ENCODE measurements at regions not wholly inside any gene's neighbourhood (a gene's known extent, or its start where the extent isn't known, plus 50 kb on each side); places are given as distances from the start of the nearest gene placed in this dataset.

- Histone ChIP-seq H3K27ac (ENCODE audit: low read length) (no peak overlapping the region), H3K9ac (ENCODE audit: low read length) (no peak overlapping the region), H3K4me2 (ENCODE audit: low read length) (no peak overlapping the region), H3K9me3 (ENCODE audit: low read length) (no peaks in the 10 kb centered on the region), H3K9me2 (ENCODE audit: insufficient read depth, low read length) (no peaks in the 10 kb centered on the region), H3K27me3 (ENCODE audit: insufficient read depth, low read depth, low read length) (no peaks in the 10 kb centered on the region), H2AFZ (ENCODE audit: low read depth, low read length) (no peak overlapping the region), H3K4me3 (ENCODE audit: low read length) (no peak overlapping the region), H3K36me3 (ENCODE audit: insufficient read depth, low read length) (no peaks in the 10 kb centered on the region), H4K20me1 (ENCODE audit: insufficient read depth) (no peaks in the 10 kb centered on the region), H3K79me2 (replicated peaks; ENCODE audit: insufficient read depth, low read length) (no peaks in the 10 kb centered on the region), H3F3A (ENCODE audit: insufficient read depth, low read length, poor library complexity, severe bottlenecking) (no peaks in the 10 kb centered on the region)
- TF ChIP-seq EZH2 (IDR thresholded peaks at IDR 0.05; ENCODE audit: borderline replicate concordance, insufficient read depth, low read length, poor library complexity, severe bottlenecking): no peak
- TF ChIP-seq CTCF (IDR thresholded peaks at IDR 0.05; ENCODE audit: poor library complexity, severe bottlenecking): no peak
- no peak for TF ChIP-seq EP300 (conservative IDR thresholded peaks at IDR 0.05; ENCODE audit: poor library complexity, severe bottlenecking)
- TF ChIP-seq MXI1 (conservative IDR thresholded peaks at IDR 0.05; ENCODE audit: poor library complexity, severe bottlenecking): no peak
- TF ChIP-seq SMC3 (conservative IDR thresholded peaks at IDR 0.05; ENCODE audit: poor library complexity): no peak
- no peak for TF ChIP-seq REST (IDR thresholded peaks at IDR 0.05; ENCODE audit: borderline replicate concordance)
- TF ChIP-seq POLR2AphosphoS5 (IDR thresholded peaks at IDR 0.05): no peak
- TF ChIP-seq TAF1 (IDR thresholded peaks at IDR 0.05; ENCODE audit: low read depth): no peak
Measured at GRCh38 chr7:155882596-155882995, 70.3 kb upstream of the SHH start.

GRCh38 chr7:155881471-155882350 lies 69.4 kb upstream of the SHH start:
- H3F3A ChIP-seq (ENCODE audit: insufficient read depth, low read length, poor library complexity, severe bottlenecking): no peaks in the 10 kb centered on the region
- H3K27me3 ChIP-seq (ENCODE audit: insufficient read depth, low read depth, low read length): no peaks in the 10 kb centered on the region
- no peaks in the 10 kb centered on the region for H3K36me3 ChIP-seq (ENCODE audit: insufficient read depth, low read length)
- no peaks in the 10 kb centered on the region for H3K9me3 ChIP-seq (ENCODE audit: low read length)
- H2AFZ ChIP-seq (ENCODE audit: low read depth, low read length): no peak overlapping the region
- H3K9ac ChIP-seq (ENCODE audit: low read length): no peak overlapping the region
- no peak overlapping the region for H3K4me3 ChIP-seq (ENCODE audit: low read length)
- H4K20me1 ChIP-seq (ENCODE audit: insufficient read depth): no peaks in the 10 kb centered on the region
- H3K4me2 ChIP-seq (ENCODE audit: low read length): no peak overlapping the region
- H3K79me2 ChIP-seq (replicated peaks; ENCODE audit: insufficient read depth, low read length): no peaks in the 10 kb centered on the region
- no peak overlapping the region for H3K27ac ChIP-seq (ENCODE audit: low read length)
- TF ChIP-seq CTCF (IDR thresholded peaks at IDR 0.05; ENCODE audit: poor library complexity, severe bottlenecking) (no peak), EZH2 (IDR thresholded peaks at IDR 0.05; ENCODE audit: borderline replicate concordance, insufficient read depth, low read length, poor library complexity, severe bottlenecking) (no peak), EP300 (conservative IDR thresholded peaks at IDR 0.05; ENCODE audit: poor library complexity, severe bottlenecking) (no peak), TAF1 (IDR thresholded peaks at IDR 0.05; ENCODE audit: low read depth) (no peak), MXI1 (conservative IDR thresholded peaks at IDR 0.05; ENCODE audit: poor library complexity, severe bottlenecking) (no peak), SMC3 (conservative IDR thresholded peaks at IDR 0.05; ENCODE audit: poor library complexity) (no peak), RAD21 (conservative IDR thresholded peaks at IDR 0.05) (no peak), POLR2AphosphoS5 (IDR thresholded peaks at IDR 0.05) (no peak), REST (IDR thresholded peaks at IDR 0.05; ENCODE audit: borderline replicate concordance) (no peak)
- no peaks in the 10 kb centered on the region for H3K9me2 ChIP-seq (ENCODE audit: insufficient read depth, low read length)

All from neural cell (in vitro differentiated cells).